GM23338 (cell line): ENCODE measurements at regions not wholly inside any gene's neighbourhood (a gene's known extent, or its start where the extent isn't known, plus 50 kb on each side); places are given as distances from the start of the nearest gene placed in this dataset.

Experiments
- EZH2 ChIP-seq: fragments of 200-600 bp; sonication (generic); IDR thresholded peaks from one replicate; pipeline ENCODE4 v1.8.0; 2017; ENCODE audit warnings: antibody characterized with exemption, mild to moderate bottlenecking, low read depth; ENCODE audit not compliant: unreplicated experiment
- TF ChIP-seq, protein P1 (sequence below): IDR thresholded peaks from one replicate; pipeline ENCODE4 v1.6.1; 2018; ENCODE audit warnings: antibody characterized with exemption; ENCODE audit not compliant: unreplicated experiment

- TF ChIP-seq EZH2 = no peak
- TF ChIP-seq, protein P1, sequence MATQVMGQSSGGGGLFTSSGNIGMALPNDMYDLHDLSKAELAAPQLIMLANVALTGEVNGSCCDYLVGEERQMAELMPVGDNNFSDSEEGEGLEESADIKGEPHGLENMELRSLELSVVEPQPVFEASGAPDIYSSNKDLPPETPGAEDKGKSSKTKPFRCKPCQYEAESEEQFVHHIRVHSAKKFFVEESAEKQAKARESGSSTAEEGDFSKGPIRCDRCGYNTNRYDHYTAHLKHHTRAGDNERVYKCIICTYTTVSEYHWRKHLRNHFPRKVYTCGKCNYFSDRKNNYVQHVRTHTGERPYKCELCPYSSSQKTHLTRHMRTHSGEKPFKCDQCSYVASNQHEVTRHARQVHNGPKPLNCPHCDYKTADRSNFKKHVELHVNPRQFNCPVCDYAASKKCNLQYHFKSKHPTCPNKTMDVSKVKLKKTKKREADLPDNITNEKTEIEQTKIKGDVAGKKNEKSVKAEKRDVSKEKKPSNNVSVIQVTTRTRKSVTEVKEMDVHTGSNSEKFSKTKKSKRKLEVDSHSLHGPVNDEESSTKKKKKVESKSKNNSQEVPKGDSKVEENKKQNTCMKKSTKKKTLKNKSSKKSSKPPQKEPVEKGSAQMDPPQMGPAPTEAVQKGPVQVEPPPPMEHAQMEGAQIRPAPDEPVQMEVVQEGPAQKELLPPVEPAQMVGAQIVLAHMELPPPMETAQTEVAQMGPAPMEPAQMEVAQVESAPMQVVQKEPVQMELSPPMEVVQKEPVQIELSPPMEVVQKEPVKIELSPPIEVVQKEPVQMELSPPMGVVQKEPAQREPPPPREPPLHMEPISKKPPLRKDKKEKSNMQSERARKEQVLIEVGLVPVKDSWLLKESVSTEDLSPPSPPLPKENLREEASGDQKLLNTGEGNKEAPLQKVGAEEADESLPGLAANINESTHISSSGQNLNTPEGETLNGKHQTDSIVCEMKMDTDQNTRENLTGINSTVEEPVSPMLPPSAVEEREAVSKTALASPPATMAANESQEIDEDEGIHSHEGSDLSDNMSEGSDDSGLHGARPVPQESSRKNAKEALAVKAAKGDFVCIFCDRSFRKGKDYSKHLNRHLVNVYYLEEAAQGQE = no peak
These were observed 209.7 kb upstream of the CDKN3 start for GRCh38 chr14:54186821-54187763.
